GM12874 (cell line): ENCODE measurements at regions not wholly inside any gene's neighbourhood (a gene's known extent, or its start where the extent isn't known, plus 50 kb on each side); places are given as distances from the start of the nearest gene placed in this dataset.

Experiments used
- TF ChIP-seq, protein P1 (sequence below): IDR thresholded peaks from 2 replicates; pipeline ENCODE4 v1.5.1; 2011; ENCODE audit warnings: low read depth, mild to moderate bottlenecking, control low read depth, low read length, moderate library complexity; ENCODE audit not compliant: insufficient read depth

DNA sequence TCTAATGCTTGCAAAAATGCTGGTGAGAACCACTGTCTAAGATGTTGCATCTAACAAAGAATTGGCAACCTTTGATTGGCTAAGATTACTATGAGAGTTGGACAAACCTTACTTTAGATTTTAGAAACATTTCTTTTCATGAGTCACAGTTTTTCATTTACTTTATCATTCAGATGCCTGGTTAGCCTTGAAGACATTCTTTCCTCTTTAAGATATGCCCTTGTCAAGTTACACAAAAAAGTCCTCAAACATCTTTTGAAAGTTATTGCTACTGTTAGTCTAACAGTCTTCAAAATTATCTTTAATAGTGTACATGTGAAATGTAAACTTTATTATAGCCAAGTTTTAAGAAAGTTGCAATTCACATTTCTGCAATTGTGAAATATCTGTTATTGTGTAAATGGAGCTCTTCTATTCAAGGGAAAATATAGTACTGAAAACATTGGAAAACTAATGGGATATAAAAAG, 276.3 kb downstream of the RND3 start:
- TF ChIP-seq, protein P1, sequence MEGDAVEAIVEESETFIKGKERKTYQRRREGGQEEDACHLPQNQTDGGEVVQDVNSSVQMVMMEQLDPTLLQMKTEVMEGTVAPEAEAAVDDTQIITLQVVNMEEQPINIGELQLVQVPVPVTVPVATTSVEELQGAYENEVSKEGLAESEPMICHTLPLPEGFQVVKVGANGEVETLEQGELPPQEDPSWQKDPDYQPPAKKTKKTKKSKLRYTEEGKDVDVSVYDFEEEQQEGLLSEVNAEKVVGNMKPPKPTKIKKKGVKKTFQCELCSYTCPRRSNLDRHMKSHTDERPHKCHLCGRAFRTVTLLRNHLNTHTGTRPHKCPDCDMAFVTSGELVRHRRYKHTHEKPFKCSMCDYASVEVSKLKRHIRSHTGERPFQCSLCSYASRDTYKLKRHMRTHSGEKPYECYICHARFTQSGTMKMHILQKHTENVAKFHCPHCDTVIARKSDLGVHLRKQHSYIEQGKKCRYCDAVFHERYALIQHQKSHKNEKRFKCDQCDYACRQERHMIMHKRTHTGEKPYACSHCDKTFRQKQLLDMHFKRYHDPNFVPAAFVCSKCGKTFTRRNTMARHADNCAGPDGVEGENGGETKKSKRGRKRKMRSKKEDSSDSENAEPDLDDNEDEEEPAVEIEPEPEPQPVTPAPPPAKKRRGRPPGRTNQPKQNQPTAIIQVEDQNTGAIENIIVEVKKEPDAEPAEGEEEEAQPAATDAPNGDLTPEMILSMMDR = no peak

DNA sequence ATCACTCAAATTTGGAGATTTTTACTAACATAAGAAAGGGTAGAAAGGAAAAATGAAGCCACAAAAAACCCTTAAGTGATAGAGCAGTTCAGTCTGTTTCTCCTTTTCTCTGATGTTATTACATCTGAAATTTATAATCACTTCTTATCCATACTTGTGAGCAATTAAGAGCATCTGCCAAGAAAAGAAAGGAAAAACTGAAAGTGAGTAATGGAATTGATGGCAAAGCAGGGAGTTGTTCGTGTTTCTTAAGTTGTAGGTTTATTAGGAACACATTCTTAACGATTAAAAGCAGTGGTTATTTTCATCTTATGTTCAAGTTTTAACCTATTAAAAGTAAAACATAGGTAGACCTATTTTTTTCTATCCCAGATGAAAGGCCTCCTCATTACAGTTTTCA, 277.7 kb downstream of the RND3 start:
- TF ChIP-seq, protein P1 = no peak

DNA sequence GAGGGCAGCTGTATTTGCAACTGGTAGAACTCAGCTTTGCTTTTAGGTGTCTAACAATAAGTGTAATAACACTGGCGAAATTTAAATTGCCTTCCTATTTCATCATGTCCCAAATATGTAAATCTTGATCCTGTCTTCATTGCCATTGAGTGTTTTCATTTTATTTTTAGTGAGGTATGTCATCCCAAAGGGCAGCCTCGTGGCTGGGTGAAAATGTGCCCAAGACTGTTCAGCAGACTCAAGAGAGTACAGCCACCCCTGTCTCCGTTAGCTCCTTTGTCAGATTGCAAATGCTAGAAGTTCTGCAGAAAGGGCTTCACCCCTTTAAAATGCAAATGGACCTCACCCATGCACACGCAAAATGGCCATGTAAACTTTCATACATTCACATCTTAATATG, 278.8 kb downstream of the RND3 start:
- TF ChIP-seq, protein P1 = no peak

DNA sequence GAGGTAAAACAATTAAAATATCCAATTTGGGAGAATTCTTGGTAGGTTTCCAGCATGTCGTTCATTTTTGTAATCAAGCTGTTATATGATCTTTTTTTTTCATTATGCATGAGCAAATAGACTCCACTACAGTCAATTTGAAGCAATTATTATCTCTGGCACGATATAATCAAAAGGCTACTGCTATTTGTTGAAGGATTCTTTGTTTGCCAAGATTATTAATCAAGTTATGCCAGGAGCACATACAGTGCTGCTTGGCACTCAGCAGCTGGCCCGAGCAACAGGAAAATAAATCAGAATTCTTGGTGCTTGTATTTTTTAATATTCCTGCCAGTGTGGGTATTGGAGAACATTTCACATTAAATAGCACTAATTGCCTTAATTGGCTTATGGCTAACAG, 279.5 kb downstream of the RND3 start:
- TF ChIP-seq, protein P1 = no peak

DNA sequence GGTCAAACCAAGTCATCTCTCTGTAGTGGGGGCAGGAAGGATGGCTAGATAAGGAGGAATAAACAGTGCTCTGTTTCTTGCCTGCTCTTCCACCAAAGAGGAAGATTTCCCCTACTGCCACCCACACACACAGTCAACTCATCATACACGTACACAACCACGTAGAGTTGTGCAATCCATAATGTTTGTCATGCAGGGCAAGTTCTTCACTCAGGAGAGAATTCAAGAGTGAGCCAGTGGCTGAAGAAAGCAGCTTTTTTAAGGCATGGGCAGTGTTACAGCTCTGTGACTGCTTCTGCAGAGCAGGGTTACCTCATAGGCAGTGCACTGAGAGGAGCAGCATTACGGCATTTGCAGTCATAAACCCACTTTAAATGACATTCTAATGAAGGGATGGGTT, 283.0 kb downstream of the RND3 start:
- TF ChIP-seq, protein P1 = no peak

DNA sequence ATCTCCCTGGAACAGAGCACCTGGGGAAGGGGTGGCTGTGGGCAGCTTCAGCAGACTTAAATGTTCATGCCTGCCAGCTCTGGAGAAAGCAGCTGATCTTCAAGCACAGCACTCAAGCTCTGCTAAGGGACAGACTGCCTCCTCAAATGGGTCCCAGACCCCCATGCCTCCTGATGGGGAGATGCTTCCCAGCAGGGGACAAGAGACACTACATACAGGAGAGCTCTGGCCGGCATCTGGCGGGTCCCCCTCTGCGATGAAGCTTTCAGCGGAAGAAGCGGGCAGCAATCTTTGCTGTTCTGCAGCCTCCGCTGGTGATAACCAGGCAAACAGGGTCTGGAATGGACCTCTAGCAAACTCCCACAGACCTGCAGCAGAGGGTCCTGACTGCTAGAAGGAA, 294.8 kb downstream of the RND3 start:
- TF ChIP-seq, protein P1 = no peak

DNA sequence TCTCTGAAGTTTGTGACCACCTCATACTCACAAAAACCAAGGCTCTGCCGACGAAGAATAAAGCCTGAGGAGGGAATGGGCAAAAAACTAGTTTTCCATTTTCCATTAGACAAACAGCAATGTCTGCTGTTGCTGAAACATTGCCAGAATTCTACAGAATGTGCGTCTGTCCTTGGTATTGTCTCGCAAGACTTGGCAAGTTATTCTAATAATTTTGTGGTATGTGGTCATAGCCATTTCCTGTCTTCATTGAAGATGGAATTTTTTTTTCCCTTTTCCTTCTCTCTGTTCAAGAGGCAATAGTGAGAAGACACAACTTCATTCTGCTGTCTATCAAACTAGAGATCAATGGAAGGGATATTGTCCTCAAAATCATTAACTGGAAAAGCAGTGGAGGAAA, 296.1 kb downstream of the RND3 start:
- TF ChIP-seq, protein P1 = no peak

DNA sequence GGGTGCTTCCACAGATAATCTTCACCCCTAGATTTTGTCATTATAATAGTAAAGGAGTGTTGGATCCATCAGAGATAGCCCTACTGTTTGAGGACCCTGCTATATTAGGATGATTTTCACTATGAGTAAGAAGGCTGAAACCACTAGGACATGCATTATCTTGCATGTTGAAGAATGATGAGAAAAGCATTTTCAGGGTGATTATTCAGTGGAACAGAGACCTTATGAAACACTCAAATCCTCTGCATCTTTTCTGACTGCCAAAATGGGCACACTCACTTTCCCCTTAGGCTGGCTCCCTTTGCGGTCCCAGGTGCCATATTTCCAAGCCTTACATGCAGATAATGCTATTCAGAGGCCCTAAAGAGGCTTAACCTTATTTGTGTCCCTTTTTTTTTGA, 296.9 kb downstream of the RND3 start:
- TF ChIP-seq, protein P1 = no peak
